ENCODE measurements at regions not wholly inside any gene's neighbourhood (a gene's known extent, or its start where the extent isn't known, plus 50 kb on each side); places are given as distances from the start of the nearest gene placed in this dataset.

GRCh38 chr11:69216647-69217051 is 60.9 kb downstream of the SMIM38 start:
- TF ChIP-seq CTCF (IDR thresholded peaks at IDR 0.05) (no peak), EP300 (IDR thresholded peaks at IDR 0.05) (no peak), POLR2AphosphoS5 (IDR thresholded peaks at IDR 0.05) (no peak)
